ENCODE measurements at regions not wholly inside any gene's neighbourhood (a gene's known extent, or its start where the extent isn't known, plus 50 kb on each side); places are given as distances from the start of the nearest gene placed in this dataset.
"Not testable (repeated sequence)": the region's sequence is repeated elsewhere in the genome, so short reads cannot be mapped to it uniquely, and the experiment has no call there.

- H3K36me3 Mint-ChIP-seq (ENCODE audit: low read depth) = no peaks in the 10 kb centered on the region
- H3K27me3 Mint-ChIP-seq = no peaks in the 10 kb centered on the region
- DNase-seq (no peak), ATAC-seq (ENCODE audit: low read depth) (no peak)
- intact Hi-C loops (cut with micrococcal nuclease) = no loop called here
- H3K27ac Mint-ChIP-seq = no peak overlapping the region
- ChIA-PET POLR2A (no interaction called here), CTCF (no interaction called here)
- H3K4me1 Mint-ChIP-seq = peaks cover 14% of the 10 kb centered on the region
- H3K9me3 Mint-ChIP-seq = no peaks in the 10 kb centered on the region
- H3K4me3 Mint-ChIP-seq = no peak overlapping the region
- no peak for TF ChIP-seq CTCF (IDR thresholded peaks at IDR 0.05)
These were observed 467.4 kb downstream of the TMEM121 start for GRCh38 chr14:105993814-105994213.

- H3K4me3 Mint-ChIP-seq; H3K36me3 Mint-ChIP-seq (ENCODE audit: low read depth); DNase-seq; ATAC-seq (ENCODE audit: low read depth); H3K4me1 Mint-ChIP-seq; CTCF ChIA-PET; H3K27ac Mint-ChIP-seq; H3K27me3 Mint-ChIP-seq; H3K9me3 Mint-ChIP-seq; POLR2A ChIA-PET: not testable (repeated sequence)
- intact Hi-C loops (cut with micrococcal nuclease) = loop anchor here (5.0 kb wide), 1 partner anchor 48 kb away; no protein-coding TSS in a partner anchor
These were observed 468.8 kb downstream of the TMEM121 start for GRCh38 chr14:105995011-105995710.

DNA sequence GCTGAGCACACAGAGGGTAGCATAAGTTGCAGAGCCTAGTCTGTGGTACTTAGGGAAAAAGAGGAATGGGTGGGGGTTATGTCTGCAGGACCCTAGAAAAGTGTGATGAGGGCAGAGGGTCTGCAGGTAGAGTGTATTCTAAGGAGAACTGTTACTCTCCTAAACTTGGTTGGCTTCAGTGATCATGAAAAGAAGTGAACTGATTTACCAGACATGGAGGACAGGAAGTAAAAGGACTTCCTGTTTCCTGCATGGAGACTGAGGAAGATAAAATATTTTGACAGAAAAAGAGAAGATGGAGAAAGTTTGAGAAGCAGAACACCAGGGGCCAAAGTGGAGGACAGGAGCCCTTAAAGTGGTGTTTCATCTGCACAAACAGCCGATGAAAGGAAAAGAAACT, 472.2 kb downstream of the TMEM121 start:
- intact Hi-C loops (cut with micrococcal nuclease) = loop anchor here (2.0 to 5.0 kb wide), 2 partner anchors 18 to 51 kb away; no protein-coding TSS in a partner anchor
- CTCF ChIA-PET; H3K36me3 Mint-ChIP-seq (ENCODE audit: low read depth); POLR2A ChIA-PET; H3K9me3 Mint-ChIP-seq; ATAC-seq (ENCODE audit: low read depth); H3K4me3 Mint-ChIP-seq; DNase-seq; H3K27me3 Mint-ChIP-seq: not testable (repeated sequence)
- Mint-ChIP-seq H3K27ac (peak overlapping the region; percentile 41), H3K4me1 (peaks cover 11% of the 10 kb centered on the region)

DNA sequence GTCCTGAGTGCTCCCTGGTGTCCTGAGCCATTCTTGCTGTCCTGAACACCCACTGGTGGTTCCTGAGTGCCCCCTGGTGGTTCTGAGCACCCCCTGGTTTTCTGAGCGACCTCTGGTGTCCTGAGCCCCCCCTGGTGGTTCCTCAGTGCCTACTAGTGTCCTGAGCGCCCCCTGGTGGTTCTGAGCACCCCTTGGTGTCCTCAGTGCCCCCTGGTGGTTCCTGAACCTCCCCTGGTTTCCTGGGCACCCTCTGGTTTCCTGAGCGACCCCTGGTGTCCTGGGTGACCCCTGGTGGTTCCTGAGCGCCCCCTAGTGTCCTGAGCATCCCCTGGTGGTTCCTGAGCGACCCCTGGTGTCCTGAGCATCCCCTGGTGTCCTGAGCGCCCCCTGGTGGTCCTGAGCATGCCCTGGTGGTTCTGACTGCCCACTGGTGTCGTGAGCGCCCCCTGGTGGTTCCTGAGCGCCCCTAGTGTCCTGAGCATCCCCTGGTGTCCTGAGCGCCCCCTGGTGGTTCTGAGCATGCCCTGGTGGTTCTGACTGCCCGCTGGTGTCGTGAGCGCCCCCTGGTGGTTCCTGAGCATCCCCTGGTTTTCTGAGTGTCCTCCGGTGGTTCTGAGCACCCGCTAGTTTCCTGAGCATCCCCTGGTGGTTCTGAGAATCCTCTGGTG, 473.1 kb downstream of the TMEM121 start:
- DNase-seq (peak; percentile 25), ATAC-seq (ENCODE audit: low read depth) (peak; percentile 82)
- Mint-ChIP-seq H3K27me3 (no peaks in the 10 kb centered on the region), H3K4me1 (peaks cover 11% of the 10 kb centered on the region), H3K9me3 (no peaks in the 10 kb centered on the region), H3K36me3 (ENCODE audit: low read depth) (no peaks in the 10 kb centered on the region), H3K4me3 (no peak overlapping the region), H3K27ac (no peak overlapping the region)
- ChIA-PET POLR2A (no interaction called here), CTCF (no interaction called here)
- TF ChIP-seq CTCF (IDR thresholded peaks at IDR 0.05) = no peak
- intact Hi-C loops (cut with micrococcal nuclease) = loop anchor here (2.0 to 10.0 kb wide), 3 partner anchors 19 to 325 kb away; no protein-coding TSS in a partner anchor

DNA sequence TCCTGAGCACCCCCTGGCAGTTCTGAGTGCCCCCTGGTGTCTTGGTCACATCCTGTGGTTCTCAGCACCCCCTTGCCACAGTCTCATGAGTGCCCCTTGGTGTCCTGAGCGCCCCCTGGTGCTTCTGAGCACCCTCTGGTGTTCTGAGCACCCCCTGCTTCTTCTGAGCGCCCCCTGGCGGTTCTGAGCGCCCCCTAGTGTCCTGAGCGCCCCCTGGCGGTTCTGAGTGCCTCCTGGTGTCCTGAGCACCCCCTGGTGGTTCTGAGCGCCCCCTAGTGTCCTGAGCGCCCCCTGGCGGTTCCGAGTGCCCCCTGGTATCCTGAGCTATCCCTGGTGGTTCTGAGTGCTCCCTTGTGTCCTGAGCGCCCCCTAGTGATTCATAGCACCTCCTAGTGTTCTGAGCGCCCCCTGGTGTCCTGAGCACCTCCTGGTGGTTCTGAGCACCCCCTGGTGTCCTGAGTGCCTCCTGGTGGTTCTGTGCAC, 473.7 kb downstream of the TMEM121 start:
- H3K36me3 Mint-ChIP-seq (ENCODE audit: low read depth); POLR2A ChIA-PET; DNase-seq; H3K4me3 Mint-ChIP-seq; H3K27ac Mint-ChIP-seq; H3K9me3 Mint-ChIP-seq; H3K27me3 Mint-ChIP-seq; CTCF ChIA-PET: not testable (repeated sequence)
- intact Hi-C loops (cut with micrococcal nuclease) = loop anchor here (10.0 kb wide), 1 partner anchor 325 kb away; no protein-coding TSS in a partner anchor
- H3K4me1 Mint-ChIP-seq = peaks cover 14% of the 10 kb centered on the region
- ATAC-seq (ENCODE audit: low read depth) = peak; percentile 11

- CTCF ChIA-PET = interaction anchor here (0.8 kb wide), 1 partner anchor 27 kb away, joined by 3 read pairs; no protein-coding TSS in a partner anchor
- H3K9me3 Mint-ChIP-seq; H3K36me3 Mint-ChIP-seq (ENCODE audit: low read depth); DNase-seq; H3K27ac Mint-ChIP-seq; POLR2A ChIA-PET; H3K27me3 Mint-ChIP-seq; H3K4me3 Mint-ChIP-seq: not testable (repeated sequence)
- peak; percentile 38 for ATAC-seq (ENCODE audit: low read depth)
- intact Hi-C loops (cut with micrococcal nuclease) = loop anchor here (10.0 kb wide), 1 partner anchor 326 kb away; no protein-coding TSS in a partner anchor
- H3K4me1 Mint-ChIP-seq = peaks cover 19% of the 10 kb centered on the region
These were observed 474.9 kb downstream of the TMEM121 start for GRCh38 chr14:106001277-106001676.

DNA sequence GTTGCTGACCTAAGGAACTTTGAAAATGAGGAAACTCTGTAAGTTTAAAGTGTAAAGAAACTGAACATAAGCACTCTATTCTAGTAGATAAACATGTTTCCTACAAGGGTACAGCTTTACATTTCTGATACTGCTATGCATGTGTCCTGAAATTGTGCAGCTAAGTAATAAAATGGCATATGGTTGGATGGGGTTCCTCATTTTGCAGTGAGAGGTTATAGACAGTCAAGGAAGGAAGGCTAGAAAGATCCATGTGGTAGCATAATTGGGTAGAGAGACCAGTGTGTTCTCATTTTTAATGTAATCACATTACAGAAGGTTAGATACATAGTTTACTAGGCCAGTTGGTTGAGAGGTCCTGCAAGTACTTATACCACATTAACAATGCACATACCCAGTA, 477.0 kb downstream of the TMEM121 start:
- peaks cover 18% of the 10 kb centered on the region for H3K4me1 Mint-ChIP-seq

More for the DNA sequence above, 477.0 kb downstream of the TMEM121 start:
- ChIA-PET CTCF (no interaction called here), POLR2A (no interaction called here)
- DNase-seq (no peak), ATAC-seq (ENCODE audit: low read depth) (no peak)
- H3K27me3 Mint-ChIP-seq = no peaks in the 10 kb centered on the region
- intact Hi-C loops (cut with micrococcal nuclease) = loop anchor here (10.0 kb wide), 1 partner anchor 329 kb away; no protein-coding TSS in a partner anchor
- no peak overlapping the region for H3K27ac Mint-ChIP-seq
- TF ChIP-seq CTCF (IDR thresholded peaks at IDR 0.05) = no peak
- H3K36me3 Mint-ChIP-seq (ENCODE audit: low read depth) = peaks cover 3% of the 10 kb centered on the region
- no peak overlapping the region for H3K4me3 Mint-ChIP-seq
- H3K9me3 Mint-ChIP-seq = no peaks in the 10 kb centered on the region
